Dermis microvascular lymphatic vessel endothelial cell (primary cell): ENCODE measurements at regions not wholly inside any gene's neighbourhood (a gene's known extent, or its start where the extent isn't known, plus 50 kb on each side); places are given as distances from the start of the nearest gene placed in this dataset.
"Not testable (repeated sequence)": the region's sequence is repeated elsewhere in the genome, so short reads cannot be mapped to it uniquely, and the experiment has no call there.

Experiments
- DNase-seq, 2 donors: peaks; one replicate each; pipeline versions ENCODE4 v3.0.0 to v3.0.0-alpha.2; 2010; ENCODE audit warnings: low read depth in 2 of 2

GRCh38 chr7:36036590-36036989 lies 116.5 kb upstream of the EEPD1 start:
- peak in 1 of 2 donors; percentile 58 for DNase-seq

DNA sequence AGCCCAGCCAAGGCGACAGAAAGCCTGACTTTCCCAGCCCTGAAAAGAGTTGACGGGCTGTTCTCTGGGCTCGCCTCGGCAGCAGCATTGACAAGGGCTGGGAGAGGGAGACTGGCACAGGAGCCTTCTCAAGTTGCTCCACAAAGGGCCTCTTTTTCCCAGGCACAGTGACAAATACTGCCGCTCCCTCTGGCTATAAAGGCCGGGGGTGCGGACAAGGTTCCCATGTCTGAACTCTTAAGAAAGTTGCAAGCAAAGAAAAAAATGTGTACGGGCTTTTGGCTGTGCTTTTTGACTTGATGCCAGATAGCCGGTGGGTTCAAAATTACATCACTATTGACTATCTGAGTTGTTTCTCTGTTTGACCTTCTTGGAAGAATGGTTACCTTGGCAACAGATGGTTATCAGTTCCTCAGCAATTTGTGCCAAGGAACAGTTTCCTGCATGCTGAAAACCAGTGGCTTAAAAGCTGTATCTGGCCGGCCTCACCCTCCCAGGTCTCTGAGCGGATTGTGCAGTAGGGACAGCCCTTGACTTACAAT lies 115.9 kb upstream of the EEPD1 start:
- peak in 1 of 2 donors; percentile 96 for DNase-seq

- DNase-seq = no peak
Measured at GRCh38 chr7:36038063-36038721, 114.9 kb upstream of the EEPD1 start.

GRCh38 chr7:36039243-36039642 lies 113.8 kb upstream of the EEPD1 start:
- peak; percentile 55 to 72 for DNase-seq

DNA sequence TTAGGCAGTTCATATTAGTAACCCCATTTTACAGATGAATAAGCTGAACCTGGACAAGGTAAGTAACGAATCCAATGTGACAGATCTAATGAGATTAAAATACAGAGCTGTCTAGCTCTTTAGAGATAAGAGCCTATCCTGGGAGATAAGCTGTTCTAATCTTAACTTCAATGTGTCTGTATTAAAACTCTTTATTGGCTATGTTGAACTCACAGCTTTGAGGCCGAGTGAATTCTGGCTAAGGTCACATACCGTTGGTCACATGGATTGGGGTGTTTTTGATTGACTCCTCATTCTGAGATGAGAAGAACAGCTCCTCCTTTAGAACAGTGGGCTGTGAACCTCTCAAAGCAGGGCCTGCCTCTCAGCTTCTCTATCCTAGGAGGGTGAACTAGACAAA lies 113.4 kb upstream of the EEPD1 start:
- no peak for DNase-seq

DNA sequence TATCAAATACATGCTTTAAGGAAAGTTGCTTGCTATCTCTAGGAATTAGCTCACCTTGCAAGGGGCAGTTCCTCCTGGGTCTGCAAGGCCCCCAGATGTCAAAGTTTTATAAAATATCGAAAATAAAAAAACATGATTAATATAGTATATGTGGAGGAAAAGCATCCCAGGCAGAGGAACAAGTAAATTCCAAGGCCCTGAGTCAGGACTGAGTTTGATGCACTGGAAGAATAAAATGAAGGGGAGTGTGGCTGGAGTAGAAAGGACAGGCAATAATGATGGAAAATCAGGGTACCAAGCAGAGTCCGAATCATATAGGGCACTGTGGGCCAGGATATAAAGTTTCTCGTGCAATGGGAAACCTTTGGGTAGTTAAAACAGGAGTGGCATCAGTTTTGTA lies 112.4 kb upstream of the EEPD1 start:
- DNase-seq = no peak

- DNase-seq = peak in 1 of 2 donors; percentile 65
Measured at GRCh38 chr7:36044101-36044892, 108.8 kb upstream of the EEPD1 start.

DNA sequence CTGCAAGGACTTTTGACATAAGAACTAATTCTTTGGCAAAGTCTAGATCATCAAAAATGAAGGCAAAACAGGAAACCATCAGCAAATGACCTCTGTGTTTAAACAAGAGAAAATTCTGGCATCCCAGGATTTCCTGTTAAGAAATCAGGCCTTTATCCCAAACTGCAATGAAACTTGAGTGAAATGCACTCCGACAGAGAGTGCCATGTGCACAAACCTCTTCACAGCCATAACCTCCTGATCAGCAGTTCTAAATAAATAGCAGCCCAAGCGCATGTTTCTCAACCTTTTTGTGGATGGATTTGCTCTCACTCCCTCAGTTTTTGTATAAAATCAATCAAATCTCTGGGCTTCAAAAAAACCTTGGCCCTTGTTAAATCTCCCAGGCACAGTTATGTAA lies 107.7 kb upstream of the EEPD1 start:
- peak in 1 of 2 donors; percentile 46 for DNase-seq

DNA sequence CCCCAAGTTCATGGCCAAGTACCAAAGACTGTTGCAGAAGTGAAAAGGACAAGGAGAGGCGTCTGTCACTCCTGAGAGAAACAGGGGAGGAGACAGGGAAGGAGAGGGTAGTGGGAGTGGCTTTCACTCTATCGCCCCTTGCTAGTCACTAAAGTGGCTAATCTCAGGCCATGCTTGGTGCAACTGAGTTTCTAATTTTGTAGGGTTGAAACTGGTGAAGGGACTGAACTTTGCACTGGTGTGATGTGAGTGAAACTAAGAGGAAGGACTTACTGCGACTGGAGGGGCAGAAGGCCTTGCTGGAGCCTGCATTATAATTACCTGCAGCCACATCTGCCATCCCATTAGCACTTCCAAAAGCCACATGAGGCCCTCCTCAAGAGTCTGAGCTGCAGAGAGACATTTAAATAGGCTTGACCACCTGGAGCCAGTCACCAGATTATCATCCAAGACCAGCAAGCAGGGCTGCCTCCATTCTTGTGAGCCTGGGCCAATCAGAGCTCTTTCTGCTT lies 107.2 kb upstream of the EEPD1 start:
- no peak for DNase-seq

DNA sequence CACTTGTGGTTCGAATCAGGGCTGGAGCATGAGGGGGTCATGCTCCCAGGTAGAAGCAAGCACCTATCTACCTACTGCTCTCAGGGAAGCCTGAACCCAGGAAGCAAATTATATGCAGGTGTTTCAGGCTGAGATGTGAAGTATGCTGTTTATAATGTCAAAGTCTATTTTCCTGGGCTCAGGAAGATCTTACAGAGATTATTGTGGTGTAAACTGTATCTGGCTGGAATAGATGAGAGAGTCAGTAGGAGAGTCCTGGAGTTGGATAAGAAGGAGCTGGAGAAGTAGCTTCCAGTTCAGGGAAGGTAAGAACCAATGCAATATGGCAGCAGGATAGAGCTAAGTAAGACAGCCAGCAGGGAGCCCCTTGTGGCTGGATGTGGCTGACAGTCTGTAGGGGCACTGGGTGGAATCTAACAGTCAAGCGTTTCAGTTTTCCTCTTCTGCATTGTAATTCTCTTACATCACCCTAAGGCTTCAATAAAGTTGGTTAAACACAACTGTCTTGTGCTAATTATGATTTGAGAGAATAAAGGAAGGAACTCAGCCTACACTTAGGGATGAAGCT lies 105.9 kb upstream of the EEPD1 start:
- DNase-seq = no peak

- DNase-seq = no peak
Measured at GRCh38 chr7:36048141-36048901, 104.7 kb upstream of the EEPD1 start.

GRCh38 chr7:36048902-36049240 lies 104.2 kb upstream of the EEPD1 start:
- DNase-seq = peak in 1 of 2 donors; percentile 41

DNA sequence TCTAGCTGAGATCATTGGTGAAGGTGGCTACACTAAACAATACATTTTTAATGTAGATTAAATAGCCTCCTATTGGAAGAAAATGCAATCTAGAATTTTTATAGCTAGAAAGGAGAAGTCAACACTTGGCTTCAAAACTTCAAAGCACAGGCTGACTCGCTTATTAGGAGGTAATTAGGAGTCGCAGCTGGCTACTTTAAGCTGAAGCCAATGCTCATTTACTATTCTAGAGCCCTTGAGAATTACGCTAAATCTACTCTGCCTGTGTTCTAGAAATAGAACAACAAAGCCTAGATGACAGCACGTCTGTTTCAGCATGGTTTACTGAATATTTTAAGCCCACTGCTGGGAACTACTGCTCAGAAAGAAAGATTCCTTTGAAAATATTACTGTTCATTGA lies 101.6 kb upstream of the EEPD1 start:
- no peak for DNase-seq

GRCh38 chr7:36053589-36053988 lies 99.5 kb upstream of the EEPD1 start:
- DNase-seq = no peak

DNA sequence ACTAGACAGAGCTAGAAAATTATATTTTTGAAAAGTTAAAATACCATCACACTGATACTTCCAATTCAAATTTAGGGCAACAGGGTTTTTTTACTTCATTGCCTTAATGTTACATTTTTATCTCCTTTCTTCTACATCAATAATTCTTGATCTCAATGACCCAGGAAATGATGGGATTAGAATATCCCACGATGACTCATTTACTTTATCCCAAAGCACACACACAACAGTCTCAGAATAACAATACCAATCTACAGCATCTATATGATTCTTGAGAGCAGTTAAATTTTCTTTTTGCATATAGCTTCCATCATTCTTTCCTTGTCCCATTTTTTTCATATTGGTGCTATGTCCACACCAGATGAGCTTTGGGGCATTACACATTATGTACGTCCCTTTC lies 98.4 kb upstream of the EEPD1 start:
- DNase-seq = no peak

GRCh38 chr7:36055207-36055606 lies 97.8 kb upstream of the EEPD1 start:
- no peak for DNase-seq

DNA sequence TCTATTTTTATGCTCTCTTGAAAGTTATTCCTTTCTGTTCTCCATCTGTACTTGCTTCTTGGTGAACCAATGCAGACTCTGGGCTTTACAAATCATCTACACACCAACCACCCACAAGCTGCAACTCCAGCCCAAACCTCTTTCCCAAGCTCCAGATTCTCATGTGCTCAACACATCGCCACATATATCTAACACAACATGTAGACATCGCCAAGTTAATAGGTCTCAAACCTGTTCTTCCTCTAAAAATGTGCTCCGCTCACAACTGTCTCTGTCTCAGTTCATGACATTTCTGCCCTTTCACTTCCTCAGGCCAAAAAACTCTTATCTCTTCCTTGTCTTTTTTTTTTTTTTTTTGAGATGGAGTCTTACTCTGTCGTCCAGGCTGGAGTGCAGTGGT lies 95.7 kb upstream of the EEPD1 start:
- no peak for DNase-seq

DNA sequence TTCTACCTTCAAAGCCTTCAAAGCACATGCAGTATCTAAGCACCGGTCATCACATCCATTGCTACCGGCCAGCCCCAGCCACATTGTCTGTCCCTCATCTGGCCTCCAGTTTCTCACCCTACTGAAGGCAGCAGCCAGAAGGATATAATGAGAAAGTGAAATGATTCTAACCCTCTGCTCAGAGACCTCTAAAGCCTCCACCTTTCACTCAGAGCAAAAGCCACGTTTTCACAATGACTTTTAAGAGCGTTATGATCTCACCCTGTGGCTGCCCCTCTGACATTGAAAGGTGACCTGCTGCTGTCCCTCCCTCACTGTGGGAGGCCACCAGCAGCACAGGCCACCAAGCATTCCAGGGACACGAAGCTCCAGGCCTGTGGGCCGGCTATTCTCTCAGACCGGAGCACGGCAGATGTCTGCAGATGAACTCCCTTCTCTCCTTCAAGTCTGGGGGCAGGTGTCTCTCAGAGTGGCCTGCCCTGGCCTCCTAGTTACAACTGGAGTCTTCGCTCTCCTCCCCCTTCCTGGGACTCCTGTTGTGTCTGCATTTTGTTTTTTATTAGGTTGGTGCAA lies 94.9 kb upstream of the EEPD1 start:
- no peak for DNase-seq

GRCh38 chr7:36060388-36060787 lies 92.7 kb upstream of the EEPD1 start:
- DNase-seq = not testable (repeated sequence)

GRCh38 chr7:36062154-36062815 lies 90.8 kb upstream of the EEPD1 start:
- DNase-seq = no peak

DNA sequence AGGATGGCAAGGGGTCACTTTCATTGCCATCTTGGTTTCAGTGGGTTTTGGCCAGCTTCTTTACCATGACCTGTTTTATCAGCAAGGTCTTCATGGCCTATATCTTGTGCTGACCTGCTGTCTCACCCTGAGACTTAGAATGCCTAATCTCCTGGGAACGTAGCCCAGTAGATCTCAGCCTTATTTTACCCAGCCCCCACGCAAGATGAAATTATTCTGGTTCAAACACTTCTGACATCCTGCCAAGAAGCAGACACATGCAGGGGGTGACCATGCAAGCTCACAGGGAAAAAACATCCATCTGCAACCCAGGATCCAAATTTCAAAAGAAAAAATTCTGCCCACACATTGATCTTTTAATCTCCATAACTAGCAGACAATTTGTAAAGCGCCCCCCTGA lies 88.4 kb upstream of the EEPD1 start:
- no peak for DNase-seq
